Gastrocnemius medialis (tissue), 4 donors: ENCODE measurements at regions not wholly inside any gene's neighbourhood (a gene's known extent, or its start where the extent isn't known, plus 50 kb on each side); places are given as distances from the start of the nearest gene placed in this dataset.
"Not testable (repeated sequence)": the region's sequence is repeated elsewhere in the genome, so short reads cannot be mapped to it uniquely, and the experiment has no call there.

Experiments used
- ATAC-seq, 2 donors: fragments of 150-250 bp; one replicate each; pipeline ENCODE4 v1.9.1; 2016
- DNase-seq, 2 donors: peaks; one replicate each; pipeline ENCODE4 v3.0.0-alpha.2; 2019
- H3K27ac ChIP-seq, 4 donors: fragments of 200-600 bp; sonication (generic); 1 replicate in 1 of 4; 2 replicates in 3 of 4; pipeline ENCODE4 v1.5.1; 2016 to 2018; ENCODE audit warnings: mild to moderate bottlenecking in 2 of 4, moderate library complexity in 1 of 4
- H3K27me3 ChIP-seq, 3 donors: fragments of 200-600 bp; sonication (generic) in 2 of 3; 1 replicate in 1 of 3; 2 replicates in 2 of 3; pipeline versions ENCODE4 v1.5.1 to v1.6.0; 2016 to 2019; ENCODE audit warnings: mild to moderate bottlenecking in 1 of 3, moderate library complexity in 1 of 3
- H3K36me3 ChIP-seq, 2 donors: fragments of 200-600 bp; sonication (generic) in 1 of 2; one replicate each; pipeline ENCODE4 v1.5.1; 2017 to 2018
- H3K4me1 ChIP-seq, 2 donors: fragments of 200-600 bp; sonication (generic) in 1 of 2; one replicate each; pipeline ENCODE4 v1.5.1; 2016 to 2017; ENCODE audit warnings: mild to moderate bottlenecking in 2 of 2
- H3K4me3 ChIP-seq, 4 donors: fragments of 200-600 bp; sonication (generic) in 3 of 4; 1 replicate in 1 of 4; 2 replicates in 3 of 4; pipeline ENCODE4 v1.5.1; 2016 to 2019; ENCODE audit warnings: mild to moderate bottlenecking in 2 of 4
- H3K9me3 ChIP-seq, 3 donors: fragments of 200-600 bp; sonication (generic) in 2 of 3; 1 replicate in 1 of 3; 2 replicates in 2 of 3; pipeline ENCODE4 v1.5.1; 2016 to 2019
- CTCF ChIP-seq, 5 experiments: fragments of 450-650 bp in 3 of 5; fragments of 200-600 bp in 2 of 5; sonication (generic) in 2 of 5; IDR thresholded peaks in 4 of 5; conservative IDR thresholded peaks in 1 of 5; 1 replicate in 4 of 5; 2 replicates in 1 of 5; pipeline ENCODE4 v1.5.1; 2016 to 2019; ENCODE audit warnings: antibody characterized with exemption in 5 of 5, mild to moderate bottlenecking in 3 of 5, moderate library complexity in 3 of 5
- POLR2A ChIP-seq, 2 donors: fragments of 450-650 bp; IDR thresholded peaks; one replicate each; pipeline ENCODE4 v1.6.1; 2017; ENCODE audit warnings: antibody characterized with exemption in 2 of 2, mild to moderate bottlenecking in 2 of 2, moderate library complexity in 2 of 2
- in situ Hi-C, 4 donors: fragments of 200-750 bp; cut with MboI; loops; one replicate each; pipeline versions ENCODE4 v1.15.0 to v1.8.0; 2017; ENCODE audit warnings: low sequenced_read_pairs in 4 of 4
- intact Hi-C: fragments of 100-400 bp; cut with DNase I; formaldehyde crosslinking; loops from one replicate; pipeline ENCODE4 v1.15.1; 2023; ENCODE audit warnings: low total_unique reads

- no peaks in the 10 kb centered on the region for H3K9me3 ChIP-seq
- H3K27ac ChIP-seq, result no peak overlapping the region
- no peak for ATAC-seq
- H3K27me3 ChIP-seq, result peaks cover 0 to 2% (median 0%) of the 10 kb centered on the region in 3 donors
- DNase-seq, result no peak
- no peak for TF ChIP-seq POLR2A (IDR thresholded peaks at IDR 0.05)
- no peak for TF ChIP-seq CTCF (IDR thresholded peaks at IDR 0.05 in 4 of 5, conservative IDR thresholded peaks at IDR 0.05 in 1 of 5)
- H3K36me3 ChIP-seq, result no peaks in the 10 kb centered on the region
- H3K4me1 ChIP-seq, result no peaks in the 10 kb centered on the region
- intact Hi-C loops (no loop called here), in situ Hi-C loops (no loop called here)
- no peak overlapping the region for H3K4me3 ChIP-seq
These were observed 334.8 kb upstream of the SULF2 start for GRCh38 chr20:48120120-48120519.

GRCh38 chr20:48119389-48119788 lies 334.1 kb upstream of the SULF2 start:
- H3K27me3 ChIP-seq, H3K27ac ChIP-seq, H3K9me3 ChIP-seq, H3K4me3 ChIP-seq, ATAC-seq, intact Hi-C loops, H3K36me3 ChIP-seq, in situ Hi-C loops, H3K4me1 ChIP-seq, DNase-seq: not testable (repeated sequence)

- Histone ChIP-seq H3K36me3 (no peaks in the 10 kb centered on the region), H3K4me3 (no peak overlapping the region), H3K27ac (no peak overlapping the region), H3K27me3 (no peaks in the 10 kb centered on the region), H3K9me3 (no peaks in the 10 kb centered on the region), H3K4me1 (no peaks in the 10 kb centered on the region)
- DNase-seq, result no peak
- in situ Hi-C loops, result no loop called here
- ATAC-seq, result no peak
- intact Hi-C loops, result no loop called here
- TF ChIP-seq POLR2A (IDR thresholded peaks at IDR 0.05) (no peak), CTCF (IDR thresholded peaks at IDR 0.05 in 4 of 5, conservative IDR thresholded peaks at IDR 0.05 in 1 of 5) (no peak)
These were observed 330.2 kb upstream of the SULF2 start for GRCh38 chr20:48115502-48115901.

GRCh38 chr20:48107560-48107959 lies 322.3 kb upstream of the SULF2 start:
- in situ Hi-C loops (no loop called here), intact Hi-C loops (no loop called here)
- no peaks in the 10 kb centered on the region for H3K9me3 ChIP-seq
- ATAC-seq, result no peak
- TF ChIP-seq CTCF (IDR thresholded peaks at IDR 0.05 in 4 of 5, conservative IDR thresholded peaks at IDR 0.05 in 1 of 5), result no peak
- no peak for TF ChIP-seq POLR2A (IDR thresholded peaks at IDR 0.05)
- no peaks in the 10 kb centered on the region for H3K36me3 ChIP-seq
- no peaks in the 10 kb centered on the region for H3K27me3 ChIP-seq
- no peak overlapping the region for H3K4me3 ChIP-seq
- no peaks in the 10 kb centered on the region for H3K4me1 ChIP-seq
- H3K27ac ChIP-seq, result no peak overlapping the region
- DNase-seq, result no peak

- H3K36me3 ChIP-seq, result no peaks in the 10 kb centered on the region
- intact Hi-C loops, result no loop called here
- no peaks in the 10 kb centered on the region for H3K4me1 ChIP-seq
- no peak overlapping the region for H3K27ac ChIP-seq
- no peaks in the 10 kb centered on the region for H3K27me3 ChIP-seq
- no peak overlapping the region for H3K4me3 ChIP-seq
- no peaks in the 10 kb centered on the region for H3K9me3 ChIP-seq
- DNase-seq (no peak), ATAC-seq (no peak)
- no peak for TF ChIP-seq POLR2A (IDR thresholded peaks at IDR 0.05)
- TF ChIP-seq CTCF (IDR thresholded peaks at IDR 0.05 in 4 of 5, conservative IDR thresholded peaks at IDR 0.05 in 1 of 5), result no peak
- in situ Hi-C loops, result no loop called here
These were observed 321.1 kb upstream of the SULF2 start for GRCh38 chr20:48106428-48106827.
